ENCODE measurements at regions not wholly inside any gene's neighbourhood (a gene's known extent, or its start where the extent isn't known, plus 50 kb on each side); places are given as distances from the start of the nearest gene placed in this dataset.
"Not testable (repeated sequence)": the region's sequence is repeated elsewhere in the genome, so short reads cannot be mapped to it uniquely, and the experiment has no call there.

DNA sequence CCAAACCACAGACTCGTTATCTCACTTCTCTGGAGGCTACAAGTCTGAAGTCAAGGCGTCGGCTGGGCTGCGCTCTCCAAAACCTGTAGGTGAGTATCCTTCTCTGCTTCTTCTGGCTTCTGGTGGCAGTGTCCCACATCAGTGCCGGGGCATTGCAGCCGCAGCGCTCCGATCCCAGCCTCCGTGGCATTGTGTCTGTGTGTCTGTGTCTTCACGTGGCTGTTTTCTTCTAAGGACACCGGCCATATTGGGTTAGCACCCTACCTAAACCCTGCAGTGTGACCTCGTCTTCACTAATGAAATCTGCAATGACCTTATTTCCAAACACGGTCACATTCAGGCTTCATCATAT lies 584.9 kb upstream of the COBL start:
- Histone ChIP-seq H3K9ac (ENCODE audit: low read length) (no peak overlapping the region), H4K8ac (ENCODE audit: low read depth, low read length) (no peak overlapping the region), H3K36me3 (ENCODE audit: control insufficient read depth, insufficient read depth, low read length) (no peaks in the 10 kb centered on the region), H2BK5ac (ENCODE audit: low read length) (no peak overlapping the region), H3K4ac (ENCODE audit: low read depth, low read length) (no peak overlapping the region), H2AK5ac (ENCODE audit: low read length) (no peak overlapping the region), H3K4me3 (ENCODE audit: low read length) (no peak overlapping the region), H3K18ac (ENCODE audit: low read length) (no peak overlapping the region), H3K27me3 (ENCODE audit: insufficient read depth, low read length, poor library complexity) (no peaks in the 10 kb centered on the region), H3K23ac (ENCODE audit: low read length) (no peak overlapping the region), H2BK15ac (replicated peaks; ENCODE audit: low read depth) (no peak overlapping the region), H4K5ac (ENCODE audit: low read length) (no peak overlapping the region), H3K56ac (ENCODE audit: low read length) (no peak overlapping the region), H3K79me2 (ENCODE audit: control insufficient read depth, insufficient read depth, low read length) (no peaks in the 10 kb centered on the region), H3K4me1 (ENCODE audit: control insufficient read depth, low read depth, low read length) (no peaks in the 10 kb centered on the region), H3K79me1 (ENCODE audit: low read length) (no peaks in the 10 kb centered on the region), H2BK120ac (ENCODE audit: low read depth, low read length) (no peak overlapping the region), H3K4me2 (ENCODE audit: low read length) (no peak overlapping the region), H3K27ac (ENCODE audit: low read depth, low read length) (no peak overlapping the region)
- no peak for DNase-seq
- WGBS (ENCODE audit: extremely low coverage, insufficient coverage, low lambda C conversion rate), result no CpG with 5 or more reads among the region's 13 CpGs

GRCh38 chr7:51900755-51901488 lies 584.3 kb upstream of the COBL start:
- not testable (repeated sequence) for H3K27me3 ChIP-seq (ENCODE audit: insufficient read depth, low read length, poor library complexity); H3K36me3 ChIP-seq (ENCODE audit: control insufficient read depth, insufficient read depth, low read length); H2BK120ac ChIP-seq (ENCODE audit: low read depth, low read length); H3K23ac ChIP-seq (ENCODE audit: low read length); H4K5ac ChIP-seq (ENCODE audit: low read length); H2BK15ac ChIP-seq (replicated peaks; ENCODE audit: low read depth); H3K9ac ChIP-seq (ENCODE audit: low read length); H4K8ac ChIP-seq (ENCODE audit: low read depth, low read length); H3K56ac ChIP-seq (ENCODE audit: low read length); H2AK5ac ChIP-seq (ENCODE audit: low read length); H3K79me2 ChIP-seq (ENCODE audit: control insufficient read depth, insufficient read depth, low read length); H3K4me1 ChIP-seq (ENCODE audit: control insufficient read depth, low read depth, low read length); H3K4ac ChIP-seq (ENCODE audit: low read depth, low read length); H3K4me3 ChIP-seq (ENCODE audit: low read length); H3K79me1 ChIP-seq (ENCODE audit: low read length); H3K27ac ChIP-seq (ENCODE audit: low read depth, low read length); H3K18ac ChIP-seq (ENCODE audit: low read length); H3K4me2 ChIP-seq (ENCODE audit: low read length); H2BK5ac ChIP-seq (ENCODE audit: low read length); DNase-seq
- WGBS (ENCODE audit: extremely low coverage, insufficient coverage, low lambda C conversion rate), result no CpG with 5 or more reads among the region's 42 CpGs

DNA sequence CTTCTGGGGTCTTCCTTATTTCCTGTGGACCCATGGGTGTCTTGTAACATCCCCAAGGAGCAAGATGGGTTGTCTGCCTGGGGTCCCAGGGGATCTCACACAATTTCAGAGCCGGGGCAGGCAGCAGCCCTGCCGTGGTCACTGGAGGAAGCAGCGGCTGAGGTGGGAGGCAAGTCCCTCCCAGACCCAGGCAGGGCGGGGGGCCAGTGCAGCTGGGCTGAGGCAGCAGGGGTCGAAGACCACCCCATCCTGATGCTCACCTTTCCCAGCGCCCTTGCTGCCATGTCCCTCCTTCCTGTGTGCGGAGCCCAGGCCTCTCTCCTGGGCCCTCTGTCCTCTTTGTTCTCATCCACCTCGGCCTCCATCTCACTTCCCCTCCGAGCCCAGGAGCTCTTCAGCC lies 583.0 kb upstream of the COBL start:
- no peak overlapping the region for H2BK5ac ChIP-seq (ENCODE audit: low read length)

GRCh38 chr7:51882412-51882811 lies 565.8 kb upstream of the COBL start:
- Histone ChIP-seq H3K56ac (ENCODE audit: low read length) (peak overlapping the region; percentile 27), H3K36me3 (ENCODE audit: control insufficient read depth, insufficient read depth, low read length) (no peaks in the 10 kb centered on the region), H3K18ac (ENCODE audit: low read length) (no peak overlapping the region), H3K79me2 (ENCODE audit: control insufficient read depth, insufficient read depth, low read length) (no peaks in the 10 kb centered on the region), H3K4me2 (ENCODE audit: low read length) (no peak overlapping the region), H3K4ac (ENCODE audit: low read depth, low read length) (no peak overlapping the region), H2BK5ac (ENCODE audit: low read length) (no peak overlapping the region), H3K27me3 (ENCODE audit: insufficient read depth, low read length, poor library complexity) (no peaks in the 10 kb centered on the region), H3K4me3 (ENCODE audit: low read length) (no peak overlapping the region), H3K9ac (ENCODE audit: low read length) (no peak overlapping the region), H2BK120ac (ENCODE audit: low read depth, low read length) (no peak overlapping the region), H2BK15ac (replicated peaks; ENCODE audit: low read depth) (no peak overlapping the region), H3K23ac (ENCODE audit: low read length) (no peak overlapping the region), H4K5ac (ENCODE audit: low read length) (no peak overlapping the region), H3K79me1 (ENCODE audit: low read length) (no peaks in the 10 kb centered on the region), H3K27ac (ENCODE audit: low read depth, low read length) (no peak overlapping the region), H3K4me1 (ENCODE audit: control insufficient read depth, low read depth, low read length) (no peaks in the 10 kb centered on the region), H2AK5ac (ENCODE audit: low read length) (no peak overlapping the region), H4K8ac (ENCODE audit: low read depth, low read length) (no peak overlapping the region)
- WGBS (ENCODE audit: extremely low coverage, insufficient coverage, low lambda C conversion rate), result no CpG with 5 or more reads among the region's 1 CpG
- DNase-seq, result no peak

More for the DNA sequence above, 583.0 kb upstream of the COBL start:
- Histone ChIP-seq H3K4me1 (ENCODE audit: control insufficient read depth, low read depth, low read length) (no peaks in the 10 kb centered on the region), H3K4ac (ENCODE audit: low read depth, low read length) (no peak overlapping the region), H3K79me2 (ENCODE audit: control insufficient read depth, insufficient read depth, low read length) (no peaks in the 10 kb centered on the region), H3K27me3 (ENCODE audit: insufficient read depth, low read length, poor library complexity) (no peaks in the 10 kb centered on the region), H3K4me3 (ENCODE audit: low read length) (no peak overlapping the region), H3K27ac (ENCODE audit: low read depth, low read length) (no peak overlapping the region), H3K9ac (ENCODE audit: low read length) (no peak overlapping the region), H2BK15ac (replicated peaks; ENCODE audit: low read depth) (no peak overlapping the region), H3K79me1 (ENCODE audit: low read length) (no peaks in the 10 kb centered on the region), H3K4me2 (ENCODE audit: low read length) (no peak overlapping the region), H4K5ac (ENCODE audit: low read length) (no peak overlapping the region), H3K56ac (ENCODE audit: low read length) (no peak overlapping the region), H2AK5ac (ENCODE audit: low read length) (no peak overlapping the region), H3K18ac (ENCODE audit: low read length) (no peak overlapping the region), H4K8ac (ENCODE audit: low read depth, low read length) (no peak overlapping the region), H3K36me3 (ENCODE audit: control insufficient read depth, insufficient read depth, low read length) (no peaks in the 10 kb centered on the region), H2BK120ac (ENCODE audit: low read depth, low read length) (no peak overlapping the region), H3K23ac (ENCODE audit: low read length) (no peak overlapping the region)
- no CpG with 5 or more reads among the region's 9 CpGs for WGBS (ENCODE audit: extremely low coverage, insufficient coverage, low lambda C conversion rate)
- DNase-seq, result no peak

GRCh38 chr7:51881309-51881708 lies 564.7 kb upstream of the COBL start:
- Histone ChIP-seq H3K27me3 (ENCODE audit: insufficient read depth, low read length, poor library complexity) (no peaks in the 10 kb centered on the region), H3K36me3 (ENCODE audit: control insufficient read depth, insufficient read depth, low read length) (no peaks in the 10 kb centered on the region), H3K4me1 (ENCODE audit: control insufficient read depth, low read depth, low read length) (no peaks in the 10 kb centered on the region), H3K79me1 (ENCODE audit: low read length) (no peaks in the 10 kb centered on the region), H4K5ac (ENCODE audit: low read length) (no peak overlapping the region), H3K18ac (ENCODE audit: low read length) (no peak overlapping the region), H3K4ac (ENCODE audit: low read depth, low read length) (no peak overlapping the region), H4K8ac (ENCODE audit: low read depth, low read length) (no peak overlapping the region), H2AK5ac (ENCODE audit: low read length) (no peak overlapping the region), H3K4me3 (ENCODE audit: low read length) (no peak overlapping the region), H3K56ac (ENCODE audit: low read length) (no peak overlapping the region), H3K4me2 (ENCODE audit: low read length) (no peak overlapping the region), H3K9ac (ENCODE audit: low read length) (no peak overlapping the region), H3K23ac (ENCODE audit: low read length) (no peak overlapping the region), H2BK120ac (ENCODE audit: low read depth, low read length) (no peak overlapping the region), H3K27ac (ENCODE audit: low read depth, low read length) (no peak overlapping the region), H2BK15ac (replicated peaks; ENCODE audit: low read depth) (no peak overlapping the region), H2BK5ac (ENCODE audit: low read length) (no peak overlapping the region), H3K79me2 (ENCODE audit: control insufficient read depth, insufficient read depth, low read length) (no peaks in the 10 kb centered on the region)
- no CpG with 5 or more reads among the region's 2 CpGs for WGBS (ENCODE audit: extremely low coverage, insufficient coverage, low lambda C conversion rate)
- DNase-seq, result no peak

DNA sequence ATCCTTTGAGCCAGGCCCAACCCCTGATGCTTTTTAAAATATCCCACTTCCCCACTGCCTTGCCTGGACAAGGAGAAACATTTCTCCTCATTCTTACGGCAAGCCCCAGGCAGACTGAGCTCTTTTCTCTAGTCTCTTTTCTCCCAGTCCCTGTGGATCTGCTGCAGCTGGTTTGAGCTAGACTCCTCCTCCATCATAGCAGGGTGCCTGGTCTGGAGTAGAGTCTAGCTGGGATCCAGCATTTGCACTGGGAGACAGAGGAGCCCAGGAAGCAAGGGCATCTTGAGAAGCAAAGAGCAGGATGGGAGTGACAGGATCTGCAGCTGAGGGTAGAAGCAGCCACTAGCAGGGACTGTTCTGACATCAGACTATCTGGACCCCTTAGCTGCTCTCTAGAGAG lies 562.3 kb upstream of the COBL start:
- Histone ChIP-seq H3K4me3 (ENCODE audit: low read length) (no peak overlapping the region), H3K9ac (ENCODE audit: low read length) (no peak overlapping the region), H3K56ac (ENCODE audit: low read length) (no peak overlapping the region), H3K27me3 (ENCODE audit: insufficient read depth, low read length, poor library complexity) (no peaks in the 10 kb centered on the region), H3K27ac (ENCODE audit: low read depth, low read length) (no peak overlapping the region), H3K79me2 (ENCODE audit: control insufficient read depth, insufficient read depth, low read length) (no peaks in the 10 kb centered on the region), H2AK5ac (ENCODE audit: low read length) (no peak overlapping the region), H3K4ac (ENCODE audit: low read depth, low read length) (no peak overlapping the region), H4K8ac (ENCODE audit: low read depth, low read length) (no peak overlapping the region), H3K79me1 (ENCODE audit: low read length) (no peaks in the 10 kb centered on the region), H2BK15ac (replicated peaks; ENCODE audit: low read depth) (no peak overlapping the region), H3K4me1 (ENCODE audit: control insufficient read depth, low read depth, low read length) (no peaks in the 10 kb centered on the region), H4K5ac (ENCODE audit: low read length) (no peak overlapping the region), H2BK5ac (ENCODE audit: low read length) (no peak overlapping the region), H3K18ac (ENCODE audit: low read length) (no peak overlapping the region), H2BK120ac (ENCODE audit: low read depth, low read length) (no peak overlapping the region), H3K4me2 (ENCODE audit: low read length) (no peak overlapping the region), H3K36me3 (ENCODE audit: control insufficient read depth, insufficient read depth, low read length) (no peaks in the 10 kb centered on the region), H3K23ac (ENCODE audit: low read length) (no peak overlapping the region)
- DNase-seq, result peak; percentile 16
- WGBS (ENCODE audit: extremely low coverage, insufficient coverage, low lambda C conversion rate), result no CpG with 5 or more reads among the region's 1 CpG
